ENCODE measurements at regions not wholly inside any gene's neighbourhood (a gene's known extent, or its start where the extent isn't known, plus 50 kb on each side); places are given as distances from the start of the nearest gene placed in this dataset.

GRCh38 chr1:187985145-187985896 lies 1156.6 kb downstream of the PLA2G4A start:
- Histone ChIP-seq H3K4me3 (ENCODE audit: severe bottlenecking) (no peak overlapping the region), H3K27me3 (ENCODE audit: insufficient read depth, poor library complexity, severe bottlenecking) (no peaks in the 10 kb centered on the region), H3K27ac (ENCODE audit: poor library complexity, severe bottlenecking) (no peak overlapping the region), H3K36me3 (ENCODE audit: low read depth) (no peaks in the 10 kb centered on the region), H3K4me1 (ENCODE audit: insufficient read depth, poor library complexity, severe bottlenecking) (no peaks in the 10 kb centered on the region), H3K9me3 (ENCODE audit: severe bottlenecking) (no peaks in the 10 kb centered on the region)
- ATAC-seq (ENCODE audit: low read depth) (no peak), DNase-seq (ENCODE audit: low spot score) (no peak)
- no peak for TF ChIP-seq CTCF (IDR thresholded peaks at IDR 0.05; ENCODE audit: poor library complexity, severe bottlenecking)

DNA sequence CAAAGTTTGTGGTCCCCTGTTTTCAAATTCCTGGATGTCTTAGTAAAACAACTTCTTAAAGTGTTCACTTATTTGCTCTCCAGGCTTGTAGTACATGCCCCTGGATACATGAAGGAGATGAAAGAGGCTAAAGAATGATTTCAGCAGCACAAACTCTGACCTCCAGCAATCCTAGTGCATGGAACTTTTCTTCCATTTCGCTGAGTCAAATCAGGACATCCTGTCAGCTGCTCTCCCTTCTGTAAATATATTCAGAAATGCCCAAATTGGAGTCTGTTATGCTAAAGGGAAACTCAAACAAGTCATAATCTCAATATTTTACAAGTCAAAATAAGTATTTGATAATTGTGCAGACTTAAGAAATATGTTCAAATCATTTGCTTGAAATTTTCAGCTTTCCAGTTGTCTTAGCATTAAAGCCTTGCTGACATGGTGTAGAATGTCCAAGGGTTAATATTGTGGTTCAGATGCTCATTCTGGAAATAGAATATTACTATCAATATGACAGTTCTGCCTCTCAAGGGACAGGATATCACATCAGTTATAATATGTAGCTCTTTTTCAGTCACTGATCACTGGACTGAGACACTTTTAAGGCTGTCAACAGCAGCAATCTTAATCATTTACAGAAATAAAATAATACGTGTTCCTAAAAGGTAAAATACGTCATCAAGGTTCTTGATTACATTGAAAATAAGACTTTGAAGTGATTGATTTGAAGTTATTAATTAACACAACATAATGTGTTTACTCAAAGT lies 1157.3 kb downstream of the PLA2G4A start:
- Histone ChIP-seq H3K27me3 (ENCODE audit: insufficient read depth, poor library complexity, severe bottlenecking) (no peaks in the 10 kb centered on the region), H3K4me1 (ENCODE audit: insufficient read depth, poor library complexity, severe bottlenecking) (no peaks in the 10 kb centered on the region), H3K27ac (ENCODE audit: poor library complexity, severe bottlenecking) (no peak overlapping the region), H3K9me3 (ENCODE audit: severe bottlenecking) (no peaks in the 10 kb centered on the region), H3K36me3 (ENCODE audit: low read depth) (no peaks in the 10 kb centered on the region), H3K4me3 (ENCODE audit: severe bottlenecking) (no peak overlapping the region)
- TF ChIP-seq CTCF (IDR thresholded peaks at IDR 0.05; ENCODE audit: poor library complexity, severe bottlenecking) = no peak
- no peak for DNase-seq (ENCODE audit: low spot score)
- no peak for ATAC-seq (ENCODE audit: low read depth)

DNA sequence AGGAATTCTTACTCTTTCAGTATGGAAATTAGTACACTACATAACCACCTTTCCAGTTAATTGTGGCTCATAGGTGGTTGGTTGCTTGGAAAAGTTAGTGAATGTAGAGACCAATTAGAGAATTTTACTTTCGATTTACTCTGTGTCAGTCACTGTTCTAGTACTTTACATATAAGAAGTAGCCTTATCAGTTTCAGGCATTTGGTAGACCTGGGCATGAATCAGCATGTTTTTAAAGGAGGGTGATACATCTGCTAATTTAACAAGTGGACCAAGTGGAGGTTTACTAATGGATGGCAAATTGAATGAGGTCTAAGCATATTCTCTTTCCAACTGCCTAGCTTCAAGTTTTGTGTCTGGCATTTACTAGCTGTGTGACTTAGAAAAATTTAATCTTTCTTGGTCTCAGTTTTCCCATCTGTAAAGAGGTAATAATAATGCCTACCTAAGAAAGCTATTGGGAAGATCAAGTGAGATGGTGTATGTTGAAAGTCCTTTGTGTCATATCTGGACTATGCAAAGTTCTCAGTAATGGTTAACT lies 1158.6 kb downstream of the PLA2G4A start:
- H3K4me3 ChIP-seq (ENCODE audit: severe bottlenecking) = no peak overlapping the region
- DNase-seq (ENCODE audit: low spot score) (no peak), ATAC-seq (ENCODE audit: low read depth) (no peak)

DNA sequence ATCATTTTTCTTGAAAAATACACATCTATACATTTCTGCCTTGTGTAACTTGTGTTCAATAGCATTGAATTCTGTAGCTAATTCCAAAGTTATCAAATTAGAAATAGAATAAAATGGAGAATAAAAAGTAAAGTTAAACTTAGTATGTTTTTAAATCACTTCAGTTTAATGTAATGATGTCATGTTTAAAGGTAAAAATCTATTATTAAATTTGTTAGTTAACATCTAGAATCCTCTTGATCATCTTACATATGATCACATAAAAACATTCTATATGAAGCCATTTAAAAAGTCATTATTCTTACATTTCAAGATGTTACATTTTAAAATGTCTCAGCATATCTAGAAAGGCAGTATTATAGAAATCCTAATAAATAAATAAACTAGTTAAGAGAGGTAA lies 1163.2 kb downstream of the PLA2G4A start:
- no peak overlapping the region for H3K27ac ChIP-seq (ENCODE audit: poor library complexity, severe bottlenecking)
- no peak overlapping the region for H3K4me3 ChIP-seq (ENCODE audit: severe bottlenecking)
- no peaks in the 10 kb centered on the region for H3K9me3 ChIP-seq (ENCODE audit: severe bottlenecking)
- no peaks in the 10 kb centered on the region for H3K4me1 ChIP-seq (ENCODE audit: insufficient read depth, poor library complexity, severe bottlenecking)
- no peak for DNase-seq (ENCODE audit: low spot score)
- ATAC-seq (ENCODE audit: low read depth) = no peak
- no peaks in the 10 kb centered on the region for H3K27me3 ChIP-seq (ENCODE audit: insufficient read depth, poor library complexity, severe bottlenecking)
- no peak for TF ChIP-seq CTCF (IDR thresholded peaks at IDR 0.05; ENCODE audit: poor library complexity, severe bottlenecking)
- no peaks in the 10 kb centered on the region for H3K36me3 ChIP-seq (ENCODE audit: low read depth)

More for the DNA sequence above, 1158.6 kb downstream of the PLA2G4A start:
- TF ChIP-seq CTCF (IDR thresholded peaks at IDR 0.05; ENCODE audit: poor library complexity, severe bottlenecking) = no peak
- Histone ChIP-seq H3K4me1 (ENCODE audit: insufficient read depth, poor library complexity, severe bottlenecking) (no peaks in the 10 kb centered on the region), H3K36me3 (ENCODE audit: low read depth) (no peaks in the 10 kb centered on the region), H3K27me3 (ENCODE audit: insufficient read depth, poor library complexity, severe bottlenecking) (no peaks in the 10 kb centered on the region), H3K27ac (ENCODE audit: poor library complexity, severe bottlenecking) (no peak overlapping the region), H3K9me3 (ENCODE audit: severe bottlenecking) (no peaks in the 10 kb centered on the region)
